ENCODE measurements at regions not wholly inside any gene's neighbourhood (a gene's known extent, or its start where the extent isn't known, plus 50 kb on each side); places are given as distances from the start of the nearest gene placed in this dataset.

DNA sequence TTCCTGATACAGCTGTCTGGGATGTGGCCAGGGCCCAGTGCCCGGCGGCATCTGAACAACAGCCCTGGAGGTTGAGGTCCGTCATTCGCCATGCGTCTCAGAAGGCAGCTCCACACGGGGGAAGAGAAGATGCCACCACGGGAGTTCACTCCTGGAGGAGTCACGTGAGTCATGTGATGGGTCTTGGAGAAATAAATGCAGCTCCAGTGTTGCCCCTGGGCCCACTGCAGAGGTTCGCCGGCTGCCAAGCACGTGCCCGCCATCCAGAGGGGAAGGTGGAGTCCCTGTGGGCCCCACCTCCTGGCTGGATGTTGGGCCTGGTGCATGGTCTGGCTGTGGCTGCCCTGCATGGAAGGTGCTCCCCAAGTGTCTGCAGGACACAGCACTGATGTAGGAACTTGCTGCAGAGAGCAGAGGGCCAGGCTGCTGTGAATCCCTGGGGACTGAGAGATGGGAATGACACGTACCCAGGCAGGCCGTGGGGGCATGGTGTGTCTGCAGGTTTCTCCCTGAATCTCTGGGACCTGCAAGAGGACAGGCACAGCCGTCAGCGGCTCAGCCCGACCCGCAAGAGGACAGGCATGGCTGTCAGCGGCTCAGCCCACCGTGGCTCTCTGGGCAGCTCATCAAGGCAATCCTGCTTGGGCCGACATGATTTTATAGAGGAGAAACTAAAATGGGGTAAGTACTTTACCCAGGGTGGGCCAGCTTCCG lies 418.3 kb upstream of the IRX4 start:
- DNase-seq (ENCODE audit: low spot score) = no peak

GRCh38 chr5:2300421-2300820 lies 417.7 kb upstream of the IRX4 start:
- no peak for DNase-seq (ENCODE audit: low spot score)
- TF ChIP-seq, protein P1, sequence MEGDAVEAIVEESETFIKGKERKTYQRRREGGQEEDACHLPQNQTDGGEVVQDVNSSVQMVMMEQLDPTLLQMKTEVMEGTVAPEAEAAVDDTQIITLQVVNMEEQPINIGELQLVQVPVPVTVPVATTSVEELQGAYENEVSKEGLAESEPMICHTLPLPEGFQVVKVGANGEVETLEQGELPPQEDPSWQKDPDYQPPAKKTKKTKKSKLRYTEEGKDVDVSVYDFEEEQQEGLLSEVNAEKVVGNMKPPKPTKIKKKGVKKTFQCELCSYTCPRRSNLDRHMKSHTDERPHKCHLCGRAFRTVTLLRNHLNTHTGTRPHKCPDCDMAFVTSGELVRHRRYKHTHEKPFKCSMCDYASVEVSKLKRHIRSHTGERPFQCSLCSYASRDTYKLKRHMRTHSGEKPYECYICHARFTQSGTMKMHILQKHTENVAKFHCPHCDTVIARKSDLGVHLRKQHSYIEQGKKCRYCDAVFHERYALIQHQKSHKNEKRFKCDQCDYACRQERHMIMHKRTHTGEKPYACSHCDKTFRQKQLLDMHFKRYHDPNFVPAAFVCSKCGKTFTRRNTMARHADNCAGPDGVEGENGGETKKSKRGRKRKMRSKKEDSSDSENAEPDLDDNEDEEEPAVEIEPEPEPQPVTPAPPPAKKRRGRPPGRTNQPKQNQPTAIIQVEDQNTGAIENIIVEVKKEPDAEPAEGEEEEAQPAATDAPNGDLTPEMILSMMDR (IDR thresholded peaks at IDR 0.05; ENCODE audit: extremely low read depth, missing control alignments) = no peak

More for the DNA sequence above, 418.3 kb upstream of the IRX4 start:
- TF ChIP-seq, protein P1 (IDR thresholded peaks at IDR 0.05; ENCODE audit: extremely low read depth, missing control alignments) = no peak

GRCh38 chr5:2299388-2300220 lies 416.9 kb upstream of the IRX4 start:
- TF ChIP-seq, protein P1 (IDR thresholded peaks at IDR 0.05; ENCODE audit: extremely low read depth, missing control alignments) = no peak
- DNase-seq (ENCODE audit: low spot score) = no peak

GRCh38 chr5:2298781-2299180 lies 416.1 kb upstream of the IRX4 start:
- DNase-seq (ENCODE audit: low spot score) = no peak

GRCh38 chr5:2297991-2298390 lies 415.3 kb upstream of the IRX4 start:
- TF ChIP-seq, protein P1 (IDR thresholded peaks at IDR 0.05; ENCODE audit: extremely low read depth, missing control alignments) = no peak
- no peak for DNase-seq (ENCODE audit: low spot score)

More at GRCh38 chr5:2298781-2299180, 416.1 kb upstream of the IRX4 start:
- TF ChIP-seq, protein P1 (IDR thresholded peaks at IDR 0.05; ENCODE audit: extremely low read depth, missing control alignments) = no peak

DNA sequence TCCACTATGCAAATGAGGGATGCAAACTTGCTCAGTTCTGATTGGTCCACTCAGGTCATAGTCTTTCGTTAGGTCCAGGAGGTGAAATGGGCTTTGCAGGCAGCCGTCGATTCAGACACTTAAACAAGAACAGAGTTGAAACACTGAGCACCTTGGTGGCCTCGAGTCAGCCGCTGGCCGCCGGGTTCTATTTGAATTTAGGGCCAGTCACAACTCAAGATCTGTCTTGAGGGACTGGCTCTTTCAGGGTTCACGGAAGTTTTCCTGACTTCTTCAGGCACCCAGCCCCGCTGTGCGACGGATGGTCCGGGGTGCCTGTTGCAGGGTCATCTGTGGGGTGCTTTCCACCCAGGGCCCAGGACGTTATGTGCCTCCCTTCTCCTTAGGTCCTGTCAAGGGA lies 412.8 kb upstream of the IRX4 start:
- TF ChIP-seq, protein P1 (IDR thresholded peaks at IDR 0.05; ENCODE audit: extremely low read depth, missing control alignments) = no peak
- no peak for DNase-seq (ENCODE audit: low spot score)

GRCh38 chr5:2293906-2294305 lies 411.2 kb upstream of the IRX4 start:
- TF ChIP-seq, protein P1 (IDR thresholded peaks at IDR 0.05; ENCODE audit: extremely low read depth, missing control alignments) = no peak
- DNase-seq (ENCODE audit: low spot score) = no peak

Measured in GM20000 (cell line).